Prostate gland (tissue), 2 donors: ENCODE measurements at regions not wholly inside any gene's neighbourhood (a gene's known extent, or its start where the extent isn't known, plus 50 kb on each side); places are given as distances from the start of the nearest gene placed in this dataset.

Experiments used
- DNase-seq: peaks from one replicate; pipeline ENCODE4 v3.0.0-alpha.2; 2019; ENCODE audit warnings: low spot score
- H3K27ac ChIP-seq, 2 donors: fragments of 200-600 bp; sonication (generic); 2 replicates each; pipeline ENCODE4 v1.5.1; 2017 to 2019
- H3K27me3 ChIP-seq: fragments of 200-600 bp; sonication (generic); replicated peaks from 2 replicates; pipeline ENCODE4 v1.5.1; 2019; ENCODE audit not compliant: insufficient read depth
- H3K36me3 ChIP-seq, 2 donors: fragments of 200-600 bp; sonication (generic); 1 replicate in 1 of 2; 2 replicates in 1 of 2; pipeline versions ENCODE4 v1.5.1 to v1.8.1; 2017 to 2019
- H3K4me1 ChIP-seq: fragments of 200-600 bp; sonication (generic); replicated peaks from 2 replicates; pipeline ENCODE4 v1.5.1; 2019
- H3K4me3 ChIP-seq, 2 donors: fragments of 200-600 bp; sonication (generic); 2 replicates each; pipeline ENCODE4 v1.5.1; 2017 to 2019
- H3K9me3 ChIP-seq: fragments of 200-600 bp; sonication (generic); 2 replicates; pipeline ENCODE4 v1.5.1; 2017
- CTCF ChIP-seq, 4 experiments: fragments of 200-600 bp in 2 of 4; fragments of 450-650 bp in 2 of 4; sonication (generic) in 2 of 4; IDR thresholded peaks; 1 replicate in 3 of 4; 2 replicates in 1 of 4; pipeline ENCODE4 v1.5.1; 2016 to 2019; ENCODE audit warnings: antibody characterized with exemption in 4 of 4, mild to moderate bottlenecking in 2 of 4, moderate library complexity in 2 of 4
- POLR2A ChIP-seq: fragments of 450-650 bp; IDR thresholded peaks from one replicate; pipeline ENCODE4 v1.6.1; 2016; ENCODE audit warnings: antibody characterized with exemption, mild to moderate bottlenecking
- POLR2AphosphoS5 ChIP-seq: sonication (generic); formaldehyde crosslinking; IDR thresholded peaks from one replicate; pipeline ENCODE4 v1.6.1; 2017; ENCODE audit warnings: antibody characterized with exemption
- WGBS: methylation state at CpG from one replicate; pipeline ENCODE4 v1.1.5; 2018; 5-methylcytosine and 5-hydroxymethylcytosine counted together
- intact Hi-C: fragments of 100-400 bp; cut with DNase I; formaldehyde crosslinking; loops from one replicate; pipeline ENCODE4 v1.14.2; 2022

GRCh38 chr14:22007363-22007762, 333.7 kb upstream of the OR4E1 start:
- TF ChIP-seq CTCF (IDR thresholded peaks at IDR 0.05) (no peak), POLR2AphosphoS5 (no peak), POLR2A (no peak)
- Histone ChIP-seq H3K4me3 (no peak overlapping the region), H3K27ac (no peak overlapping the region), H3K9me3 (no peaks in the 10 kb centered on the region), H3K4me1 (no peaks in the 10 kb centered on the region), H3K36me3 (no peaks in the 10 kb centered on the region), H3K27me3 (no peaks in the 10 kb centered on the region)
- no peak for DNase-seq
- 90% methylated on average over 3 of the region's 3 CpGs for WGBS
- intact Hi-C loops = no loop called here

DNA sequence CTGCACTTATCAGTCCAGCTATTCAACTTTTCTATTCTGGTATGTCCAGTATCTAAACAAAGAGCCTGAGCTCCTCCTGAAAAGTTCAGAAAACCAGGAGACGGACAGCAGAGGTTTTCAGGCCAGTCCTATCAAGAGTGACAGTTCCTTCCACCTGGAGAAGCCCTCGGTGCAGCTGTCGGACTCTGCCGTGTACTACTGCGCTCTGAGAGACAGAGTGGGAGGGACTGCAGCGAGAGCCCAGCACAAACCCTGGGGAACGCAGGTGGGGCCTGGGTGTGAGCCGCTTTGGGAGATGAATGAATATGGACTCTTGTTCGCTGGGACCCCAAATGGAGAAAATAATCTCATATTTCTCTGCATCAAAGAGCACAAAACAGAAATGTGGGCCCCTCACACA, 329.8 kb upstream of the OR4E1 start:
- 73% methylated on average over 9 of the region's 9 CpGs for WGBS

GRCh38 chr14:22002860-22003284, 329.3 kb upstream of the OR4E1 start:
- H3K27ac ChIP-seq = no peak overlapping the region
- no peaks in the 10 kb centered on the region for H3K36me3 ChIP-seq
- H3K9me3 ChIP-seq = no peaks in the 10 kb centered on the region
- H3K4me3 ChIP-seq = no peak overlapping the region
- 41% methylated on average over 10 of the region's 10 CpGs for WGBS
- no peaks in the 10 kb centered on the region for H3K27me3 ChIP-seq
- TF ChIP-seq CTCF (IDR thresholded peaks at IDR 0.05) = no peak
- TF ChIP-seq POLR2AphosphoS5 = no peak
- TF ChIP-seq POLR2A = no peak
- H3K4me1 ChIP-seq = no peaks in the 10 kb centered on the region
- intact Hi-C loops = no loop called here
- DNase-seq = no peak

More for the DNA sequence above, 329.8 kb upstream of the OR4E1 start:
- no peak for TF ChIP-seq POLR2AphosphoS5
- TF ChIP-seq POLR2A = no peak
- TF ChIP-seq CTCF (IDR thresholded peaks at IDR 0.05) = no peak
- Histone ChIP-seq H3K9me3 (no peaks in the 10 kb centered on the region), H3K27ac (no peak overlapping the region), H3K4me1 (no peaks in the 10 kb centered on the region), H3K4me3 (no peak overlapping the region), H3K27me3 (no peaks in the 10 kb centered on the region), H3K36me3 (no peaks in the 10 kb centered on the region)
- intact Hi-C loops = no loop called here
- DNase-seq = no peak

- Histone ChIP-seq H3K4me1 (no peaks in the 10 kb centered on the region), H3K36me3 (no peaks in the 10 kb centered on the region), H3K9me3 (no peaks in the 10 kb centered on the region), H3K27ac (no peak overlapping the region), H3K27me3 (no peaks in the 10 kb centered on the region), H3K4me3 (no peak overlapping the region)
- TF ChIP-seq CTCF (IDR thresholded peaks at IDR 0.05) = no peak
- TF ChIP-seq POLR2A = no peak
- TF ChIP-seq POLR2AphosphoS5 = no peak
- no peak for DNase-seq
- WGBS = 87% methylated on average over 2 of the region's 2 CpGs
- intact Hi-C loops = no loop called here
Observed at GRCh38 chr14:21999402-21999801, 325.8 kb upstream of the OR4E1 start.

GRCh38 chr14:21997300-21997699, 323.7 kb upstream of the OR4E1 start:
- DNase-seq = no peak

More at GRCh38 chr14:21997300-21997699, 323.7 kb upstream of the OR4E1 start:
- Histone ChIP-seq H3K4me3 (no peak overlapping the region), H3K27ac (no peak overlapping the region), H3K9me3 (no peaks in the 10 kb centered on the region), H3K36me3 (no peaks in the 10 kb centered on the region), H3K27me3 (no peaks in the 10 kb centered on the region), H3K4me1 (no peaks in the 10 kb centered on the region)
- 33% methylated on average over 3 of the region's 3 CpGs for WGBS
- intact Hi-C loops = no loop called here
- TF ChIP-seq POLR2AphosphoS5 (no peak), POLR2A (no peak), CTCF (IDR thresholded peaks at IDR 0.05) (no peak)
